GM21360 (cell line): ENCODE measurements at regions not wholly inside any gene's neighbourhood (a gene's known extent, or its start where the extent isn't known, plus 50 kb on each side); places are given as distances from the start of the nearest gene placed in this dataset.
"Not testable (repeated sequence)": the region's sequence is repeated elsewhere in the genome, so short reads cannot be mapped to it uniquely, and the experiment has no call there.

Source experiments
- ATAC-seq: cut with Tn5 transposase; IDR thresholded peaks from one replicate; pipeline ENCODE4 v1.9.1; 2021; ENCODE audit warnings: mild to moderate bottlenecking, moderate library complexity; ENCODE audit not compliant: unreplicated experiment

DNA sequence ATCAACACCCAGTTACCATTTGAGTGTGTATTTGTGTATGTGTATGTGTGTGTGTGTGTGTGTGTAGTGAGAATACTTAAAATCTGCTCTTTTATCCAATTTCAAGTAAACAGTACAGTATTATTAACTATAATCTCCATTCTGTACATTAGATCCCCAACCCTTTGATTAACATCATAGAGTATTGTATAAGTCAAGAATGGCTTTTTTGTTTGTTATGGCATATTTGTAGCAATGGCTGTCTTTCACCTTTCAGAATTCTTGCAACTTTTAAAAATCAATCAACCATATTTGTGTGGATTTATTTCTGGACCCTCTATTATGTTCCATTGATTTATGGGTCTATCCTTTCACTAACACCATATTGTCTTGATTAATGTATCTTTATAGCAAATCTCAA is 779.3 kb upstream of the MIR17HG start:
- ATAC-seq: no peak

- ATAC-seq: no peak
These were observed 771.4 kb upstream of the MIR17HG start for GRCh38 chr13:90576067-90576466.

DNA sequence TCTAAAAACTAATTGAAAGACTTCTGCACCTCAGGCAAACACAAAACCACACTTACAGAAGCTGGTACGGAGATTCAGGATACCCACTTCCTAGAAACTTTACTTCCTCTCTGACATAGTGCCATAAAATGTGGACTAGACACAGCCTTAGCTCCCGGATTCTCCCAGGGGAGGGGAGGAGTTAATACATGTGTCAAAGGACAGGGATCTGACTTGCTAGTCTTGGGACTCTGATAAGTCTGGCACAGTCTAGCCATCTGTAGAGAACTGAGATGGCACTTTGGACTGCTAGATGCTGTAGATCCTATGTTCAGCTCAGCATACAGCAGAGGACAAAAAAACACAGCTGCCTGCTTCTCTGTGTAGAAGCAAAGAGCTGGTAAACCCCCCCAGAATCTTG is 769.8 kb upstream of the MIR17HG start:
- ATAC-seq: no peak

- ATAC-seq: no peak
These were observed 762.1 kb upstream of the MIR17HG start for GRCh38 chr13:90585392-90585791.

DNA sequence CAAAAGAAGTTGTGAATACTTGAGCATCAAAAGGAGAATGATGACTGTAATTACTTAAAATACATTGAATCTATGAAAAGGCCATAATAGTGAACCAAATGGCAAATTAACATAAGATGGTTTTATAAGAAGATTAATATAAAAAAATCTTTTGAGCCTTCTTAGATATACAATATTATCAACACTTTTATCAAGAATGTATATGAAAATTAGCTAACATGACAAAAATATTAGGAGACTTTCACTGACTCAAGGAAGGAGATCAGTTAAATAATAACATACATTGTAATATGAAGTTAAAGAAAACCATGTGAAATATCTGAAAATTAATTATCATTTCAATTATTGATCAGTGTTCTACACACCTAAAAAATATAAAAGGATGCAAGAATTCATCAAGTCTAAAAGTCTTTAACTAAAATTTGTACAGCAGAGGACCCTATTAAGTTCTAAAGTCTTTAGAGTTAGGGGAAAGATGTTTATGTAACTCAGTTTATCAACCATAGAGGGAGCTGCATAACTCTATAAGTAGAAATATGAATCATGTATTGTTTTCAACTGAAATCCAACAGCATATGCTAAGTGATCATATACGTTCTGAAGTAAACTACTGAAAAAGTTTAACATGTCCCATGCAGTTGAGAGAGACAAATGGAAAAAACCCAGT is 756.1 kb upstream of the MIR17HG start:
- no peak for ATAC-seq

DNA sequence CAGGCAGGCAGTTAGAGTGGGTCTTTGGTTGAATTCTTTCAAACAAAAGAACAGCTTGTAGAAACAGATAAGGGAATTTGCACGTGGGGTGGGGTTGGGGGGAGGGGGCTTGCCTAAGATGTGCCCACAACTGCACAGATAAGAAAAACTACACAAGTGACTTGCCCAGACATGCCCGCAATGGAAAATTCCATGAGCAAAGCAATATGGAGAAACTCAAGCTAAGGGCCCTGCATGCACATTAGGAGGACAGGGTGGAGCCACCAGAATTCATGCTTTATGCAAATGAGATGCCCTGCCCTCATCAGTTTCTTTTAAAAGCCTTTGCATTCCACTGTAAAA is 755.6 kb upstream of the MIR17HG start:
- no peak for ATAC-seq

GRCh38 chr13:90592943-90593342 is 754.5 kb upstream of the MIR17HG start:
- no peak for ATAC-seq

- ATAC-seq: no peak
These were observed 752.8 kb upstream of the MIR17HG start for GRCh38 chr13:90594681-90595080.

GRCh38 chr13:90605664-90606063 is 741.8 kb upstream of the MIR17HG start:
- ATAC-seq: no peak

GRCh38 chr13:90606921-90607320 is 740.6 kb upstream of the MIR17HG start:
- not testable (repeated sequence) for ATAC-seq

DNA sequence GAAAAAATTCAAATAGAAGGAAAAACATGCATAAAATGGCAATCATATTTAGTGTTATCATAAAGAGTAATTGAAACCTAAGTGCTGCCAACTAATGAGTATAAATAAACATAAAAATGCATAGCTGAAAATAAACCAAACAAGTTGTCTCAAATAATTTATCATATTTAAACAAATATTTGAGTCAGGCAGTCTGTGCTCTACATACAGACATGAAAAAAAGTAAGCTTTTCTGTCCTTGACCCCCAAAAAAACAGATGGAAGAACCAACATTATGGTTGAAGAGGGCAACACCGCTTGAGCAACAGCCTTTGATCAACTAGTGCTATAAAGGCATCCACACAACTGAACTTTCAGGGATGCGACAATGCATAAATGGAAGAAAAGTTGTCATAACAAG is 735.1 kb upstream of the MIR17HG start:
- ATAC-seq: no peak

DNA sequence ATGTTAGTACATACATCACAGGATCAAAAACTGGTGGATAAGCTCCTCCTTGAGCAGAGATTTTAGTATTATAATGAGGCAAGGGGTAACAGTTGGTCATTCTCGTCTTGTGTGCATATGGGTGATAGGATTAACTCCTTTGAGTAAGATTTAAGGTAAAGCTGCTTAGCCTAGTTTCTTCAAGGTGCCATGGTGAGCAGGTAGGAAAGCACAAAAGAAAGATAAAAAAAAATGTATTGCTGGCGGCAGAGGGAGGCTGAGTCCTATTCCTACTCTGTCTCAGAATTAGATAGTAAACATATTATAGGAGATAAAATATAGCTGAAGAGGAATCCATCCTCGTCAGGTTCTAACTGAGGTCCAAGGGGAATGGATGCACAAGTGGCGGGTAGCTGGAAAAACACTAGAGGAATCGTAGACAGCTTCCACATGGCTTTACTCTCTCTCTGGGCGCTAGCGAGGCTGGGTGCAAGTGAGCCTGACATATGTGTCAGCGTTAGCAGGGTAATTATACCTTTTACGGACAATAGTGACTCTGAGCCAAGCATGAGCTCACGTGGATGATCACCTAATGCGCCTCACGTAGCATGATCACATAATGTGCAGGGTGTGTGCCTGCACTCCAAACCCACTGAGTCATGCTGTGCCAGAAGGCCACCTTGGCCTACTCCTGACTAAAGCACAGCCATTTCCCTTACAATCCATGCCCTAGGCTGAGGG is 734.3 kb upstream of the MIR17HG start:
- ATAC-seq: no peak

GRCh38 chr13:90615236-90615635 is 732.3 kb upstream of the MIR17HG start:
- no peak for ATAC-seq

- ATAC-seq: no peak
These were observed 731.7 kb upstream of the MIR17HG start for GRCh38 chr13:90615767-90616166.

GRCh38 chr13:90618133-90618532 is 729.4 kb upstream of the MIR17HG start:
- no peak for ATAC-seq

DNA sequence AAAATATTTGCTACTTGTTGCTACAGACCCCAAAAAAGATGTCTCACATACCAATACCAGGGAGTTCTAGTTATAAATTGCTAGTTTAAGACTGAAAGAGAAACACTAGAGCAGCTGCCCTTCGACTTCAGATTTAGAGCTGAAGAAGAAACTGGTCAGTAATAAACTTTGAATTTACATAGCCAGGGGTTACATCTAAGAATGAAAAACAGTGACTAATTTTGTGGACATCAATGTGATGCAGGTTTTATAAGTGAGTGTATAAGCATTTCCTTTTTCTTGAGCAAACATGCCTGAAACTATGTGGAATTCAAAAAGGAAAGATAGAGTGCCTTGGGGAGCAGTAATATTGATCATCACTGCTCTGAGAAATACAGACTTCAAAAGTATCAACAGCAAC is 724.9 kb upstream of the MIR17HG start:
- ATAC-seq: no peak

GRCh38 chr13:90623318-90624011 is 724.0 kb upstream of the MIR17HG start:
- ATAC-seq: no peak

DNA sequence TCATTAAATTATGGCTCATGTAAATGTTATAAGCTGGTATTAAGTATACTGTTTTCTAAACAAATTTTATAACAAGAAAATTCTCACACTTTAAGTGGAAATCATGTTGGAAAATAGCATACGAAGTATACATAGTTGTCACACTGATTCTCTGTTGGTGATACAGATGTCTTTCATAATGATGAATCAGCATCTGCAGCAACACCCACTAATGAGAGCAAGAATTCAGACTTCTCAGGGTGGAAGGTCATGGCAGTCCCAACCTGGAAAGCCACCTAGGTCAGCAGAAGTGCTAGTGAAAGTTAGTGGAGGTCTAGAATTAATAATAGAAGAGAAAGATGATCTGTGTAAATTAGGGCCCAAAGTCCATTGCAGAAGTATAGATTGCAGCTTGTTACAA is 719.7 kb upstream of the MIR17HG start:
- ATAC-seq: no peak

- ATAC-seq: no peak
These were observed 719.0 kb upstream of the MIR17HG start for GRCh38 chr13:90628471-90628870.

- no peak for ATAC-seq
These were observed 716.8 kb upstream of the MIR17HG start for GRCh38 chr13:90630716-90631115.

DNA sequence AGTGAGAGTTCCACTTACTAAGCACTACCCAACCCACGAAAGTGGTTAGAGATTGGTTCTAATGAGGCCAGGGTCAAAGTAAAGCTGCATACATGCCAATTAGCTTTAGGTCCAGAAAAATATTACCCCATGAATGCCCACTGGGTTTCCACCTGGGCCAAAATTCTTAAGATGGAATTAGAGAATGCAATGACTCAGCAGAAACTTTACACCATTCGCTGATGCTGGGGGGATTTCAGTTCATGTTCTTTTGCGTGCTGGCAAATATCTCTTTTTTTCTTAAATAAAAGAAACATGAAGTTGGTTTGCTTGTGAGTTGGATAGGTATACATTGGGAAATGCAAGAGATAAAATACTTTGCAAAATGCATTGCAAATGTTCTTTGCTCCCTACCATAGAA is 715.3 kb upstream of the MIR17HG start:
- ATAC-seq: no peak

DNA sequence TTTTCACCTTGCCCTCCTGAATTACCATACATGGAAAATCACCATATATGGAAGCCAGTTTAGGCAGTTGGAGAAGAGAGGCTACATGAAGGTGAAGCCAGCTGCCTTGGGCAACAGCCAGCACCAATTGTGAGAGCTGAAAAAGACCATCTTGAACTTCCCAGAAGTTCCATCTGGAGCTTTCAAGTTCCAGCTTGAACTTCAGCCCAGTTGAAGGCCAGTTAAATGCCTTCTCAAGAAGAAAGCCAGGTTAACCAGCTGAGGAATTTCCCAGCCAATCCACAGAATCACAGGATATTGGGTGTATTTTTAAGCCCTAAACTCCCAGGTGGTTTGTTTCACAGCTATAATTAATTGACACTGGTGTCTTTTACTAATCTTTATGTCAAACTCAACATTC is 713.6 kb upstream of the MIR17HG start:
- ATAC-seq: no peak
